ENCODE measurements at regions not wholly inside any gene's neighbourhood (a gene's known extent, or its start where the extent isn't known, plus 50 kb on each side); places are given as distances from the start of the nearest gene placed in this dataset.

GRCh38 chr2:74755386-74755785 is 78.5 kb upstream of the HK2 start:
- TF ChIP-seq GATA2 (IDR thresholded peaks at IDR 0.05; ENCODE audit: low read depth, low read length), result no peak
- no peak for TF ChIP-seq GATA3 (IDR thresholded peaks at IDR 0.05; ENCODE audit: low read depth, low read length)

Data from SH-SY5Y (cell line).